ENCODE measurements at regions not wholly inside any gene's neighbourhood (a gene's known extent, or its start where the extent isn't known, plus 50 kb on each side); places are given as distances from the start of the nearest gene placed in this dataset.
"Not testable (repeated sequence)": the region's sequence is repeated elsewhere in the genome, so short reads cannot be mapped to it uniquely, and the experiment has no call there.

DNA sequence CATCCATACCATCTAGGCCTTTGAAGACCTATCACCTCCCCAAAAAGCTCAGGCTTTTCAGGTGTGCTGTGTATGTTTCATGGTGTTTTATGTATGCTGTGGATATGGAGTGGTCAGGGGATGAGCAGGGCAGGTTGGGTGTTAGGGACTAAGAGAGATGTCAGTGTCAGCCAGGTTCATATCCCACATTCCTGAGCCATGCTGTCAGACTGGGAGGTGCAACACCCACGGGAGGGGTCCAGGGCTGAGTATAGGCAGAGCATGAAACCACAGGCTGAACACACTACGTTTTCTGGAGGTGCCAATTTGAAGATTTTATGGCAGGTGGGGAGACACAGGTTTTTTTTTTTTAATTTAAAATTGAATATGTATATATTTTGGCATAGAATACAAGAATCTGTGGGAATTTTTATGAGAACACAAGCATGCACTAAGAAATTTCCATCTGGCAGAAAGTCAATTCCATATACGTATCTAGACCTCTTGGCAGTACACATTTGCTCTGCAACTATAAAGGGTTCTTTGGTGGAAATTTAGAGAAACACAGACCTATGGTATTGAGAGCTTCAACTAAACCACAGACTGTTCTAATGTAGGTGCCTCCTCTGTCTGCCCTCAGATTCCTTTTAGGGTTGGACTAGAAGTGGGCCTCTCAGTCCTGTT is 101.9 kb upstream of the RNU6-1 start:
- no peaks in the 10 kb centered on the region for H3K36me3 Mint-ChIP-seq (ENCODE audit: low read depth)
- H3K4me3 Mint-ChIP-seq, result no peak overlapping the region
- DNase-seq (ENCODE audit: low spot score), result no peak
- H3K9me3 Mint-ChIP-seq, result no peaks in the 10 kb centered on the region
- intact Hi-C loops (cut with micrococcal nuclease), result no loop called here
- no peak overlapping the region for H3K27ac Mint-ChIP-seq
- no peaks in the 10 kb centered on the region for H3K27me3 Mint-ChIP-seq (ENCODE audit: insufficient read depth)
- peaks cover 3% of the 10 kb centered on the region for H3K4me1 Mint-ChIP-seq (ENCODE audit: low read depth)

DNA sequence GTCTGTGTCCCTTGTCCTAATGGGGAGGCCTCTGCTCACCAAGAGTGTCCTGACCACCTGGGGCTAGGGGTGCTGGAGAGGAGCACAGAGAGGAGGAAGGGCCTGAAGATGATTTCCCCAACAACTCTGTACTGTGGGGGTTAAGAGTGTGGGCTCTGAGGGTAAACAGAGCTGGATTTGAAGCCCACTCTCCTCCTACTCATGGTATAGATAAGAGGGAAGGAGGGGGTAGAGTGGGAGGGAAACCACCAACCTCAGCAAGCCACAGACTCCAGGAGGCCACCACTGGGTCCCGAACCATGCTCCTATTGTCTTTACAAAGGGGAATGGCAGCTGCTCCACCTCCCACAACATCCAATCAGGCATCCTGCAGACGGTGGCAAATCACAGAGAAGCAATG is 103.6 kb upstream of the RNU6-1 start:
- Mint-ChIP-seq H3K27me3 (ENCODE audit: insufficient read depth) (no peaks in the 10 kb centered on the region), H3K27ac (no peak overlapping the region), H3K36me3 (ENCODE audit: low read depth) (no peaks in the 10 kb centered on the region), H3K4me1 (ENCODE audit: low read depth) (peaks cover 5% of the 10 kb centered on the region), H3K4me3 (no peak overlapping the region), H3K9me3 (no peaks in the 10 kb centered on the region)
- no peak for DNase-seq (ENCODE audit: low spot score)
- intact Hi-C loops (cut with micrococcal nuclease), result no loop called here

DNA sequence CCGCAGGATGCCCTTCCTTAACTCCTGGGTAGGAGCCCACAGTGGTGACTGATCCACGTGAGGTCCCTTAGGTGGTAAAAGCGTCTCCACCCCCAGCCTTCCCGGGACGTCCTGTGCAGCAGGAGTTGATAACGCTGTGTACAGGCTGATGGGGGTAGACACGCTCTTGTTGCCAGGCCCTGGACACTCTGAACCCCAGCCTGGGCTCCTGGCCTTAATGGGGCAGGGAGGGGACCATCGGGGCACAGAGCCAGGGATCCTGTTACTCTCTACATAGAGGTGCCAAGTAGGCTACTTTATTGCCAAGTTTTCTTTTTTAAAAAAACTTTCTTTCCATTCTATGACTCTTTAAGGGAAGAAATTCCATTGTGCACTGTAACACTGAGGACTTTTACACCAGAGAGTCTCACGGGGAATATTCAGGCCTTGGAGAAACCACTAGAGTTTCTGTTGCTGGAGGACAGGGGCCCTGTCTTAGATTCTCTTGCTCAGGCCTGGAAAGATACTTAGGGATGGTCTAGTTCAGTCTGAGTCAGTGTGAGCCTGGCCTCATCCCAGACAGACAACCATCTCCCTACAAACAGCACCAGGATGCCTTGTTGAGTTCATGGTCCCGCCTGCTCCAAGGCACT is 104.3 kb upstream of the RNU6-1 start:
- Mint-ChIP-seq H3K27me3 (ENCODE audit: insufficient read depth) (no peaks in the 10 kb centered on the region), H3K4me1 (ENCODE audit: low read depth) (peaks cover 5% of the 10 kb centered on the region), H3K27ac (no peak overlapping the region), H3K36me3 (ENCODE audit: low read depth) (no peaks in the 10 kb centered on the region), H3K9me3 (no peaks in the 10 kb centered on the region), H3K4me3 (no peak overlapping the region)
- no peak for DNase-seq (ENCODE audit: low spot score)
- intact Hi-C loops (cut with micrococcal nuclease), result no loop called here

DNA sequence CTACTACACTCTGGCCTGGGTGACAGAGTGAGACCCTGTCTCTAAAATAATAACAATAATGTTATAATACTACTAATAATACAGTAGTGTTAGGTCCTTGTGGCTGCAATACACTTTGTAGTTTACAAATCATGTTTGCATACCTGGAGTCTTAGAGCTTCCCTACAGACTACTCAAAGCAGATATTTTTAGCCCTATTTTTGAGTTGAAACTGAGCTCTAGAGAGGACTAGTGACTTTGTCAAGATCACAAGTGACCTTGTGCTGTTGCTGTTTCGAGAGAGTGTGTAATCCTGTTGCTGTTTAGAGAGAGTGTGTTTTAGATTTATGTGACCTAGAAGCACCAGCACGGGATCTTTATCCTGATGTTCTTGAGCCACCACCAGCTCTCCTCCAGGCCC is 105.3 kb upstream of the RNU6-1 start:
- Mint-ChIP-seq H3K4me1 (ENCODE audit: low read depth) (peaks cover 5% of the 10 kb centered on the region), H3K27ac (no peak overlapping the region), H3K4me3 (no peak overlapping the region), H3K36me3 (ENCODE audit: low read depth) (no peaks in the 10 kb centered on the region), H3K27me3 (ENCODE audit: insufficient read depth) (no peaks in the 10 kb centered on the region), H3K9me3 (no peaks in the 10 kb centered on the region)
- intact Hi-C loops (cut with micrococcal nuclease), result no loop called here
- DNase-seq (ENCODE audit: low spot score), result no peak

DNA sequence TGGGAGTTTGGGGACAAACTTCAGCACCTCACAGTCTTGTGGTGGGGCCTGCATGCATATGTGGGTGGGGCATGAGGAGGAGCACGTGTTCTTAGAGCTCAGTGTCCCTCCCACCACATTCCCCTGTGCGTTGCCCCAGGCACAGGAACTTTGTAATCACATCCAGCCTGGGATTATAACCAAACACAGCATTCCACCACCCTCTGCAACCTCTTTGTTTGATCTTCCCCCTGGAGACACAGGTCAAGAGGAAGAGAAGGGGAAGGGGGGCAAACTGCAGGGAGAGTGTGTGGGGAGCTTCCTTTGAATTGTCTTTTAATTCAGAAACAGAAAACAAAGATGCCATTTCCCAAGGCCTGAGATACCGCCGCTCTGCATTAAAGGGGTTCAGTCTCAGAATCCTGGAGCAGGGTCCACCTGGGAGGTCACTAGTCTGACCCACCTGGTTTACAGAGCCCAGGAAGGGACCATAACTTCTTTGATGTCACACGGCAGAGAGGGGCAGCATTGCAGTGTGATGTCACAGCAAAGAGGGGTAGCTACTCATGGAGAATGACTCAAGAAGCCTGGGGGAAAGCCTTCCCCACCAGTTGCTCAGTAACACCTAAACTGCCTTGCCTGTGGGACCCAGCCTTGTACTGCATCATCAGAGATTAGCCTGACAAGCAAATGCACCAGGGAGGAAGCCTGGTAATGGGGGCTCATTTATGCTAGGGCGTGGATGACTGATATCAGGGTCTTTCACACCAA is 106.3 kb upstream of the RNU6-1 start:
- peaks cover 5% of the 10 kb centered on the region for H3K4me1 Mint-ChIP-seq (ENCODE audit: low read depth)
- peaks cover 4% of the 10 kb centered on the region for H3K27me3 Mint-ChIP-seq (ENCODE audit: insufficient read depth)
- H3K36me3 Mint-ChIP-seq (ENCODE audit: low read depth), result no peaks in the 10 kb centered on the region
- intact Hi-C loops (cut with micrococcal nuclease), result no loop called here
- H3K9me3 Mint-ChIP-seq, result no peaks in the 10 kb centered on the region
- no peak overlapping the region for H3K27ac Mint-ChIP-seq
- DNase-seq (ENCODE audit: low spot score), result no peak
- no peak overlapping the region for H3K4me3 Mint-ChIP-seq

DNA sequence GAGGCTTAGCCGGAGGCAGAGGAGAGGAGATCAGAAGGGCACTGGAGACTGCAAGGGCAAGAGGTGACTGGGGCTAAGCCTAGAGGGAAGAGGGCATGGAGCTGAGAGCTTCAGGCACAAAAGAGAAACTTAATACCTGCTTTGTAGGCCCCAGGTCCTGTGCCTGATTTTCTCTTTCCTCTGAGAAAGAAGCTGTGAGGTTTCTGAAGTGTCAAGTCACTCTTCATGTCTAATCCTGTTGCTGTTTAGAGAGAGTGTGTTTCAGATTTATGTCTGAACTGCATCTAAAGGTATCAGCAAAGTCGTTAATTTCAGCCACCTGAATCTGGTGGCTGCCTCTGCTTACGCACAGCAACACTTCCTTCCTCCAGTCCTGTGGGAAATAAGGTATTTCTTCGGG is 106.9 kb upstream of the RNU6-1 start:
- no peak for DNase-seq (ENCODE audit: low spot score)
- Mint-ChIP-seq H3K4me1 (ENCODE audit: low read depth) (peaks cover 5% of the 10 kb centered on the region), H3K27me3 (ENCODE audit: insufficient read depth) (peaks cover 4% of the 10 kb centered on the region), H3K9me3 (no peaks in the 10 kb centered on the region), H3K36me3 (ENCODE audit: low read depth) (no peaks in the 10 kb centered on the region), H3K27ac (no peak overlapping the region), H3K4me3 (no peak overlapping the region)
- intact Hi-C loops (cut with micrococcal nuclease), result no loop called here

DNA sequence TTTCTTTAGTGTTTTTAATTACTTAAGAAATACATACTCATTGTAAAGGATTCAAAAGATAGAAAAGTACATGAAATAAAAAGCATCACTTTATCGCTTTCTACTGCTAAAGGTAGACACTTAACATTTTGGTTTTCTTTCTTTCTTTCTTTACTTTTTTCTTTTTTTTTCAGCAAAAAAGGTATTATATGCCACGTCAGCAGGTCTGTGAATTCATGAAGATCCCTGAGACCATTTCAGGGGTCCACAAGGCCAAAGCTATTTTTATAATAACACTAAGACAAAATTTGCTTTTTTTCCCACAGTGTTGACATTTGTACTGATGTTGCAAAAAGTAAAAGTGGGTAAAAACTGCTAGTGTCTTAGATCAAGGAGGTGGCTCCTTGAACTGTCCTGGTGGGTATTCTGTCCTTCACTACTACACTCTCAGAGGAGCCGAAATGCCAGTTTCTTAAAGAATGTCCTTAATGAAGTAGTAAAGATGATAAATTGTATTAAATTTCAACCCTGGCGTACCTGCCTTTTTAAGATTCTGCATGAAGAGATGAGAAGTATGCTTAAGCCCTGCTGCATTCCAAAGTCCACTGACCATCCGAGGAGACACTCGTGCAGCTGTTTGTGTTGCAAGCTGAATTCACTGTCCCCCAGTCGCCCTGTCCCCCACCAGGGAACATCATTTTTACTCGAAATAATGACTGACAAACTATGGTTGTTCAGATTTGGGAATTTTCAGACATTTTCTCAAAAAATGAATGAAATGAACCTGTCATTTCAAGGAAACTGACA is 106.7 kb upstream of the PIAS1 start:
- Mint-ChIP-seq H3K4me1 (ENCODE audit: low read depth) (peaks cover 5% of the 10 kb centered on the region), H3K9me3 (no peaks in the 10 kb centered on the region), H3K36me3 (ENCODE audit: low read depth) (no peaks in the 10 kb centered on the region), H3K27me3 (ENCODE audit: insufficient read depth) (peaks cover 4% of the 10 kb centered on the region), H3K4me3 (no peak overlapping the region), H3K27ac (no peak overlapping the region)
- no peak for DNase-seq (ENCODE audit: low spot score)
- intact Hi-C loops (cut with micrococcal nuclease), result no loop called here

DNA sequence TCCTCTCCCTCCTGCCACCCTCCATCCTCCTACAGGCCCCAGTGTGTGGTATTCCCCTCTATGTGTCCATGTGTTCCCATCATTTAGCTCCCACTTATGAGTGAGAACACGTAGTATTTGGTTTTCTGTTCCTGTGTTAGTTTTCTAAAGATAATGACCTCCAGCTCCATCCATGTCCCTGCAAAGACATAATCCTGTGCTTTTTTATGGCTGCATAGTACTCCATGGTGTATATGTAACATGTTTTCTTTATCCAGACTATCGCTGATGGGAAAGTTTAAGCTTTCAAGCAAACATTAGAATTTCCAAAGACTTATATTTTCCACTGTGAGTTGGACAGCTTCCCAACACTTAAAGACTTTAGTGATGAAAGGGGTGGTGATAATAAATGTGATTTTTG is 105.9 kb upstream of the PIAS1 start:
- no peak for DNase-seq (ENCODE audit: low spot score)
- H3K4me3 Mint-ChIP-seq, result no peak overlapping the region
- H3K27ac Mint-ChIP-seq, result no peak overlapping the region
- peaks cover 5% of the 10 kb centered on the region for H3K4me1 Mint-ChIP-seq (ENCODE audit: low read depth)
- H3K9me3 Mint-ChIP-seq, result no peaks in the 10 kb centered on the region
- peaks cover 4% of the 10 kb centered on the region for H3K27me3 Mint-ChIP-seq (ENCODE audit: insufficient read depth)
- H3K36me3 Mint-ChIP-seq (ENCODE audit: low read depth), result no peaks in the 10 kb centered on the region
- intact Hi-C loops (cut with micrococcal nuclease), result no loop called here

DNA sequence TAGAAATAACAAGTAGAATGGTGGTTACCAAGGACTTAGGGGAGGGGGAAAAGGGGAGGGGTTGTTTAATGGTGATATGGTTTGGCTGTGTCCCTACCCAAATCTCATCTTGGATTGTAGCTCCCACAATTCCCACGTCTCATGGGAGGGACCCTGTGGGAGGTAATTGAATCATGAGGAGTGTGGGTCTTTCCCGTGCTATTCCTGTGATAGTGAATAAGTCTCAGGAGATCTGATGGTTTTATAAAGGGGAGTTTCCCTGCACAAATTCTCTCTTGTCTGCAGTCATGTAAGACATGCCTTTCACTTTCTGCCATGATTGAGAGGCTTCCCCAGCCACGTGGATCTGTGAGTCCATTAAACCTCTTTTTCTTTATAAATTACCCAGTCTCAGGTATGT is 102.9 kb upstream of the PIAS1 start:
- H3K4me3 Mint-ChIP-seq; H3K4me1 Mint-ChIP-seq (ENCODE audit: low read depth); H3K27ac Mint-ChIP-seq; H3K27me3 Mint-ChIP-seq (ENCODE audit: insufficient read depth); H3K36me3 Mint-ChIP-seq (ENCODE audit: low read depth); DNase-seq (ENCODE audit: low spot score); intact Hi-C loops (cut with micrococcal nuclease); H3K9me3 Mint-ChIP-seq: not testable (repeated sequence)

DNA sequence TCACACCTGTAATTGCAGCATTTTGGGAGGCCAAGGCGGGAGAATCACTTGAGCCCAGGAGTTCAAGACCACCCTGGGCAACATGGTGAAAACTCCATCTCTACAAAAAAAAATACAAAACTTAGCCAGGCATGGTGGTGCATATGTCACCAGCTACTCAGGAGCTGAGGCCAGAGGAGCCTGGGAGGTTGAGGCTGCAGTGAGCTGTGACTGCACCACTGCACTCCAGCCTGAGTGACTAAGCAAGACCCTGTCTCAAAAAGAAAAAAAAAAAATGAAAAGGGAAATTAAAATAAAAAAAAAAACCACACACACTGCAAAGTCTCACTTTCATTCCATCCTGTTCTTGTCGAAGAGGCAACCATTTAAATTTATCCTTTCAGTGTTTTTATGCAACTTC is 100.8 kb upstream of the PIAS1 start:
- intact Hi-C loops (cut with micrococcal nuclease), result no loop called here
- Mint-ChIP-seq H3K36me3 (ENCODE audit: low read depth) (no peaks in the 10 kb centered on the region), H3K4me1 (ENCODE audit: low read depth) (peaks cover 5% of the 10 kb centered on the region), H3K27ac (no peak overlapping the region), H3K27me3 (ENCODE audit: insufficient read depth) (peaks cover 5% of the 10 kb centered on the region), H3K9me3 (no peaks in the 10 kb centered on the region), H3K4me3 (no peak overlapping the region)
- DNase-seq (ENCODE audit: low spot score), result no peak

DNA sequence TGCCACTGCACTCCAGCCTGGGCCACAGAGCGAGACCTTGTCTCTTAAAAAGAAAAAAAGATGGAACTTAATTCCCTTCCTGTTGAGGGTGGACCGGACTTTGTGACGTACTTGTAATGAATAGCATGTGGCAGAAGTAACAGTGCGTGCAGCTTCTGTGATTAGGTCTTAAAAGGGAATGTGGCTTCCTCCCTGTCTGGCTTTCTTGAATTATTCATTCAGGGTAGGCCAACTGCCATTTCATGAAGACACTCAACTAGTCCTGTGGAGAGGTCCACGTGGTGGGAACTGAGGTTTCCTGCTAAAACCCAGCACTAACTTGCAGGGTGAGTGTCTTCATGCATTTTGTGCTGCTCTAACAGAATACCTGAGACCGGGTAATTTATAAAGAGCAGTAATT is 98.9 kb upstream of the PIAS1 start:
- Mint-ChIP-seq H3K4me1 (ENCODE audit: low read depth) (peaks cover 5% of the 10 kb centered on the region), H3K27ac (no peak overlapping the region), H3K36me3 (ENCODE audit: low read depth) (no peaks in the 10 kb centered on the region), H3K4me3 (no peak overlapping the region), H3K27me3 (ENCODE audit: insufficient read depth) (peaks cover 12% of the 10 kb centered on the region), H3K9me3 (no peaks in the 10 kb centered on the region)
- intact Hi-C loops (cut with micrococcal nuclease), result no loop called here
- no peak for DNase-seq (ENCODE audit: low spot score)

DNA sequence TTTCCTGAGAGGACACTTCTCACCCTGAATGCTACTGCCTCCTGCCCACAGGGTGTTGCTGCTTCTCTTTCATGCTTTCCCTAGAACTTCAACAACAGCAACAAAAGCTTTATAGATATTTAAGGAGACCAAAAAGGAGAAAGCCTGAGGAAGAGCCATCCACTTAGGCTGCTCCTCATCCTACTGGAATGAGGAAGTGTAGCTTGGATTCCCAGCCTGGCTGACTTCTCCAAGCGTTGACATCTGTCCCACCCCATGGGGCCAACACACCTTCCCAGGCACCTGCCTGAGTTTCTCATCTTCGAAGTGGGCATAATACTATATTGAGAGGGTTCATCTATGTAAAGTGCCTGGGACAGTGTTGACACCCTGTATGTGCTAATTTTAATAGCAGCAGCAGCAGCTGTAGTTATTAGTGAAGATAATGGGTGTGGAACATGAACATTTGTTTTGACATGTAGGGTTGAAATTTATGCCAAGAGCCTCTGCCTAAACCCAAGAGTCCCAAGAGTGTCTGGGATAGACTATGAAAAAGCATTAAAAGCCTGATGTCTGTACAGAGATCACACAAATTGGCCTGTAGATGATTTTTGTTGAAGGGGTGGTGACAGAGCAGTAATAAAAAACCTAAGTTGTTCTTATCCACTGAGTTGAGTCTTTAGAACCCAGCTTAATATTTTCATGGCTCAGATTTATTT is 96.5 kb upstream of the PIAS1 start:
- H3K9me3 Mint-ChIP-seq, result no peaks in the 10 kb centered on the region
- H3K36me3 Mint-ChIP-seq (ENCODE audit: low read depth), result no peaks in the 10 kb centered on the region
- intact Hi-C loops (cut with micrococcal nuclease), result no loop called here
- no peak overlapping the region for H3K4me3 Mint-ChIP-seq
- peaks cover 14% of the 10 kb centered on the region for H3K4me1 Mint-ChIP-seq (ENCODE audit: low read depth)
- H3K27ac Mint-ChIP-seq, result no peak overlapping the region
- DNase-seq (ENCODE audit: low spot score), result no peak
- peaks cover 8% of the 10 kb centered on the region for H3K27me3 Mint-ChIP-seq (ENCODE audit: insufficient read depth)
